ENCODE measurements at regions not wholly inside any gene's neighbourhood (a gene's known extent, or its start where the extent isn't known, plus 50 kb on each side); places are given as distances from the start of the nearest gene placed in this dataset.

GRCh38 chr9:23006127-23006526 is 559.5 kb downstream of the DMRTA1 start:
- Histone ChIP-seq H3K4me3 (no peak overlapping the region), H3K27me3 (no peaks in the 10 kb centered on the region), H3K9me3 (no peaks in the 10 kb centered on the region), H3K27ac (no peak overlapping the region), H3K4me1 (no peaks in the 10 kb centered on the region), H3K36me3 (no peaks in the 10 kb centered on the region)
- ATAC-seq (no peak), DNase-seq (no peak)
- TF ChIP-seq POLR2A (IDR thresholded peaks at IDR 0.05) (no peak), CTCF (IDR thresholded peaks at IDR 0.05 in 4 of 5, conservative IDR thresholded peaks at IDR 0.05 in 1 of 5) (no peak)
- intact Hi-C loops (cut with DNase I; ENCODE audit: low total_unique reads), result no loop called here
- in situ Hi-C loops (cut with MboI; ENCODE audit: low sequenced_read_pairs in 4 of 4), result no loop called here

- no peaks in the 10 kb centered on the region for H3K27me3 ChIP-seq
- H3K4me1 ChIP-seq, result no peaks in the 10 kb centered on the region
- ATAC-seq, result no peak
- H3K36me3 ChIP-seq, result no peaks in the 10 kb centered on the region
- TF ChIP-seq CTCF (IDR thresholded peaks at IDR 0.05 in 4 of 5, conservative IDR thresholded peaks at IDR 0.05 in 1 of 5) (no peak), POLR2A (IDR thresholded peaks at IDR 0.05) (no peak)
- H3K4me3 ChIP-seq, result no peak overlapping the region
- in situ Hi-C loops (cut with MboI; ENCODE audit: low sequenced_read_pairs in 4 of 4), result no loop called here
- no peak for DNase-seq
- no peak overlapping the region for H3K27ac ChIP-seq
- intact Hi-C loops (cut with DNase I; ENCODE audit: low total_unique reads), result no loop called here
- H3K9me3 ChIP-seq, result no peaks in the 10 kb centered on the region
Observed at GRCh38 chr9:23011669-23012068, 565.0 kb downstream of the DMRTA1 start.

GRCh38 chr9:23015557-23015956 is 568.9 kb downstream of the DMRTA1 start:
- intact Hi-C loops (cut with DNase I; ENCODE audit: low total_unique reads), result no loop called here
- H3K36me3 ChIP-seq, result no peaks in the 10 kb centered on the region
- H3K9me3 ChIP-seq, result no peaks in the 10 kb centered on the region
- DNase-seq (no peak), ATAC-seq (no peak)
- in situ Hi-C loops (cut with MboI; ENCODE audit: low sequenced_read_pairs in 4 of 4), result no loop called here
- no peak for TF ChIP-seq POLR2A (IDR thresholded peaks at IDR 0.05)
- TF ChIP-seq CTCF (IDR thresholded peaks at IDR 0.05 in 4 of 5, conservative IDR thresholded peaks at IDR 0.05 in 1 of 5), result no peak
- no peak overlapping the region for H3K27ac ChIP-seq
- H3K4me3 ChIP-seq, result no peak overlapping the region
- H3K27me3 ChIP-seq, result no peaks in the 10 kb centered on the region
- no peaks in the 10 kb centered on the region for H3K4me1 ChIP-seq

GRCh38 chr9:23036416-23036815 is 589.8 kb downstream of the DMRTA1 start:
- intact Hi-C loops (cut with DNase I; ENCODE audit: low total_unique reads), result no loop called here
- H3K4me1 ChIP-seq, result no peaks in the 10 kb centered on the region

More at GRCh38 chr9:23036416-23036815, 589.8 kb downstream of the DMRTA1 start:
- no peak for TF ChIP-seq CTCF (IDR thresholded peaks at IDR 0.05 in 4 of 5, conservative IDR thresholded peaks at IDR 0.05 in 1 of 5)
- TF ChIP-seq POLR2A (IDR thresholded peaks at IDR 0.05), result no peak
- Histone ChIP-seq H3K36me3 (no peaks in the 10 kb centered on the region), H3K9me3 (no peaks in the 10 kb centered on the region), H3K27me3 (no peaks in the 10 kb centered on the region), H3K4me3 (no peak overlapping the region), H3K27ac (no peak overlapping the region)
- ATAC-seq (no peak), DNase-seq (no peak)
- in situ Hi-C loops (cut with MboI; ENCODE audit: low sequenced_read_pairs in 4 of 4), result loop anchor here in 2 of 4 donors (10.0 to 25.0 kb wide), 2 partner anchors 58 to 99 kb away; no protein-coding TSS in a partner anchor

Data from gastrocnemius medialis (tissue), 4 donors.